ENCODE measurements at regions not wholly inside any gene's neighbourhood (a gene's known extent, or its start where the extent isn't known, plus 50 kb on each side); places are given as distances from the start of the nearest gene placed in this dataset.

DNA sequence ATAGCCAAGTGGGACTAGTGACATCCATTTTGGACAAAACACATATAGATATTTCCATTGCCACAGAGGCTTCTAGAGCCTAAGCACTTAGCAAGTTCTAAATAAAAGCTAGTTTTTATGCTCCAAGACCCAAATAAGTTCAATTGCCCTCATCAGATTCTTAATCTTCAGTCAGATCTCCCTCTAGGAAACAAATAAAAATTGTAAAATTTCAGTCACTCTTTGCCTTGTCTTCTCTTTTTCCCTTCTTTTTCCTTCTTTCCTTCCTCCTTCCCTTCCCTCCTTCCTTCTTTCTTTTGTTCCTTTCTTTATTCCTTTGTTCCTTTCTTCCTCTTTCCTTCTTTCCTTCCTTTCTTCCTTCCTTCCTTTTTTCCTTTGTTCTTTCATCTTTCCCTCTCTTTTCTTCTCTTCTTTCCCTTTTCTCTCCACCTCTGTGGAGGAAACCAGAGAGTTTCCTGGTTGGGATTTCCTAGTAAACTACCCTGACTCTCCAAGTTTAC is 68.8 kb upstream of the GADL1 start:
- no peak for DNase-seq (ENCODE audit: low read depth)
- TF ChIP-seq, protein P1, sequence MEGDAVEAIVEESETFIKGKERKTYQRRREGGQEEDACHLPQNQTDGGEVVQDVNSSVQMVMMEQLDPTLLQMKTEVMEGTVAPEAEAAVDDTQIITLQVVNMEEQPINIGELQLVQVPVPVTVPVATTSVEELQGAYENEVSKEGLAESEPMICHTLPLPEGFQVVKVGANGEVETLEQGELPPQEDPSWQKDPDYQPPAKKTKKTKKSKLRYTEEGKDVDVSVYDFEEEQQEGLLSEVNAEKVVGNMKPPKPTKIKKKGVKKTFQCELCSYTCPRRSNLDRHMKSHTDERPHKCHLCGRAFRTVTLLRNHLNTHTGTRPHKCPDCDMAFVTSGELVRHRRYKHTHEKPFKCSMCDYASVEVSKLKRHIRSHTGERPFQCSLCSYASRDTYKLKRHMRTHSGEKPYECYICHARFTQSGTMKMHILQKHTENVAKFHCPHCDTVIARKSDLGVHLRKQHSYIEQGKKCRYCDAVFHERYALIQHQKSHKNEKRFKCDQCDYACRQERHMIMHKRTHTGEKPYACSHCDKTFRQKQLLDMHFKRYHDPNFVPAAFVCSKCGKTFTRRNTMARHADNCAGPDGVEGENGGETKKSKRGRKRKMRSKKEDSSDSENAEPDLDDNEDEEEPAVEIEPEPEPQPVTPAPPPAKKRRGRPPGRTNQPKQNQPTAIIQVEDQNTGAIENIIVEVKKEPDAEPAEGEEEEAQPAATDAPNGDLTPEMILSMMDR (IDR thresholded peaks at IDR 0.05; ENCODE audit: low read depth, low read length, missing control alignments) = no peak
- H3K4me3 ChIP-seq (ENCODE audit: low read depth, low read length) = no peak overlapping the region

DNA sequence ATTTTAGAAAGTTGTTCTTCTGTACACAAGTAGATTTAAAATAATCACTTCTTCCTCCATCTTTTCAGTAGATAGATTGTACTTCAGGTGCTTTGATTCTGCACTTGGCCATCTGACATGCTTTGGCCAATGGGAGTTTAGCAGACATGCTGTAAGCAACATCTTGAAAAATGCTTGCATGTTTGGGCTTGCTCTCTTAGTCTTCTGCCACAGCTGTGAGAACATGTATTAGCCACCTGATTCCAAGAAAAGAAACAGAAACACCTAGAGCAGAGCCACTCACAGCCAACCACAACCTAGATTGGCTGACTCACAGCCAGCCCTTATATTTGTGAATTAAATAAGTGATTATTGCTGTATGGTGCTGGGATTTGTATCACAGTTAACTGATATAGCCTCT is 70.2 kb upstream of the GADL1 start:
- DNase-seq (ENCODE audit: low read depth) = peak; percentile 8

DNA sequence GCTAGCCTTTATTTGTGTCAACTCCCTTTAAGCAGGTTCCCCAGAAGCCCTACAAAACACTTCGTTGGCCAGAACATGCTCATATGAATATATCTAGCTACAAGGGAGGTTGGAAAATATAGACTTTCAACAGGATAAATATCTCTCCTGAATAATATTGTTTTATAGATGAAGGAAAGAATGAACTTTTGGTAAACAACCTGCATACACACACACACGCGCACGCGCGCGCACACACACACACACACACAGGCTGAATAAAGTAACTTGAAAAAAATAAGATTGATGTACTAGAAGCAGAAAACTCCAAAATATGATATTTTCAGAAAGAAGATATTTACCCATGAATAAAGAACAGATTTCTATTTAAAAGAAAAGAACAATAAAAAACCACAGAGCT is 72.4 kb upstream of the GADL1 start:
- TF ChIP-seq, protein P1 (IDR thresholded peaks at IDR 0.05; ENCODE audit: low read depth, low read length, missing control alignments) = no peak
- H3K4me3 ChIP-seq (ENCODE audit: low read depth, low read length) = no peak overlapping the region
- no peak for DNase-seq (ENCODE audit: low read depth)

More for the DNA sequence above, 70.2 kb upstream of the GADL1 start:
- no peak overlapping the region for H3K4me3 ChIP-seq (ENCODE audit: low read depth, low read length)
- TF ChIP-seq, protein P1 (IDR thresholded peaks at IDR 0.05; ENCODE audit: low read depth, low read length, missing control alignments) = no peak

DNA sequence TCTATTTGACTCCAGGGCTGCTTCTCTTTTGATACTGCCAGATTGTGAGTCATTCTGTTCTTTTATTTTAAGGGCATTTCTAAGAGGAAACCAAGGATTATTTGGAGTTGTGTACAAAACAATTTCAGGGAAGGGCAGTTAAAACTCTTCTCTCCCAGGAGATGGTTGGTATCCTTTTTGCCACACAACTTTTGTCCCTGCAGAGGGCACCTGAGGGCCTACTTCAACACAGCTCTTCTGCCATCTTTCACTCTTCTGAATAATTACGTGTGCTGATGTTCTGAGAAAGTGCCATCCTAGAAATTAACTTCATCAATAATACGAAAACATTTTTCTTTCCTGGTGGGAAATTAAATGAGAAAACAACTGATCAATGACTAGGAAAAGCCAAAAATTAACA is 75.7 kb upstream of the GADL1 start:
- H3K4me3 ChIP-seq (ENCODE audit: low read depth, low read length) = no peak overlapping the region
- TF ChIP-seq, protein P1 (IDR thresholded peaks at IDR 0.05; ENCODE audit: low read depth, low read length, missing control alignments) = no peak
- DNase-seq (ENCODE audit: low read depth) = no peak

DNA sequence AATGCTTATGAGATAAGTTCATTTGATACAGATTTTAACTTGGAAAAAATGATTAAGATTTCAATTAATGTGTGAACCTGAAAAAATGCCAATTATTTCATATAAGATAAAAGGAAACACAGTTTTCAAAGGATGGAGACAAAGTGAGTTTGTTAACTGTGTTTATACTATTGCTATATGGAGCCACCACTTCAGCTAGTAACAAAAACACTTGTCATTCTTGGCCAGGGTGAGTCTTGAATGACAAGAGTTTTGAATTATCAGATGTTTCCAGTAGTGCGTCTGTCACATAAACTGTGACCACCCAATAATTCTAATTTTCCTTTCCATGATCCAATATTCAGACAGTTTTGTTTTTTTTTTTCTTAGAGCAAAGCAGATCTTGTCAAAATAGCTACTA is 78.0 kb upstream of the GADL1 start:
- TF ChIP-seq, protein P1 (IDR thresholded peaks at IDR 0.05; ENCODE audit: low read depth, low read length, missing control alignments) = no peak

DNA sequence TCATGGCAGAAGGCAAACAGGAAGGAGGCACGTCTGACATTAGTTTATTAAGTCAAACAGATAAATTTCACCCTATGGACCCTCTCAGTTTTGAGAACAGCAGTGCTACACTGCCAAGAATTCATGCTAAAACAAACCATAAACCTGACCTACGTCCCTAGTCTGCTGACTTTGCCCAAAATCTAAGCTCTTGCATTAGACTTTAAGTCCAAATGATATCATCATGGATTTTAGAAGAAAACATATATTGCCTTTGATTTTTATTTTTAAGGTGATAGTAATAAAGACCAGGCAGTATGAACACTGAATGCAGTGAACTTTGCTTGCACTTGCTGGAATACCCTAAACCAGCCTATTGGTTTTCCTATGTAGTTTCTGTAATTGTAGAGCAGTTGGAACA is 79.6 kb upstream of the GADL1 start:
- TF ChIP-seq, protein P1 (IDR thresholded peaks at IDR 0.05; ENCODE audit: low read depth, low read length, missing control alignments) = no peak
- DNase-seq (ENCODE audit: low read depth) = no peak
- H3K4me3 ChIP-seq (ENCODE audit: low read depth, low read length) = no peak overlapping the region

More for the DNA sequence above, 78.0 kb upstream of the GADL1 start:
- no peak overlapping the region for H3K4me3 ChIP-seq (ENCODE audit: low read depth, low read length)
- no peak for DNase-seq (ENCODE audit: low read depth)

DNA sequence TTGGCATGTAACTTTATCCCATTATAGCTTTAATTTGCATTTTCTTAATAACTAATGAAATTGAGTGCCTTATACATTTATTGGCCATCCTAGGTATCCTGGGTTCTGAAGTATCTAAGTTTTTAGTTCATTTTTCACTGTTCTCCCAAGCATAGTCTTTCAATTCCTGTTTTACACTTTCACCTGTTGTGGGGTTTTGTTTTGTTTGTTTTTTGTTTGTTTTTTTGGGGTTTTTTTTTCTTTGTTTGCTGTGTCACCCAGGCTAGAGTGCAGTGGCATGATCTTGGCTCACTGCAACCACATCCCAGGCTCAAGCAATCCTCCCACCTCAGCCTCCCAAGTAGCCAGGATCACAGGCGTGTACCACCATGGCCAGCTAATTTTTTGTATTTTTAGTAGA is 83.1 kb upstream of the GADL1 start:
- no peak for DNase-seq (ENCODE audit: low read depth)
- no peak overlapping the region for H3K4me3 ChIP-seq (ENCODE audit: low read depth, low read length)
- TF ChIP-seq, protein P1 (IDR thresholded peaks at IDR 0.05; ENCODE audit: low read depth, low read length, missing control alignments) = no peak

Measured in GM12864 (cell line).